ENCODE measurements at regions not wholly inside any gene's neighbourhood (a gene's known extent, or its start where the extent isn't known, plus 50 kb on each side); places are given as distances from the start of the nearest gene placed in this dataset.
"Not testable (repeated sequence)": the region's sequence is repeated elsewhere in the genome, so short reads cannot be mapped to it uniquely, and the experiment has no call there.

GRCh38 chr2:91521944-91522343, 2830.5 kb downstream of the RPIA start:
- DNase-seq (ENCODE audit: low read depth) = not testable (repeated sequence)

GRCh38 chr2:91522877-91523276, 2831.4 kb downstream of the RPIA start:
- not testable (repeated sequence) for DNase-seq (ENCODE audit: low read depth)

- DNase-seq (ENCODE audit: low read depth) = not testable (repeated sequence)
Measured at GRCh38 chr2:91523751-91524150, 2832.3 kb downstream of the RPIA start.

- DNase-seq (ENCODE audit: low read depth) = not testable (repeated sequence)
Measured at GRCh38 chr2:91525587-91525986, 2834.1 kb downstream of the RPIA start.

- not testable (repeated sequence) for DNase-seq (ENCODE audit: low read depth)
Measured at GRCh38 chr2:91526083-91526482, 2834.6 kb downstream of the RPIA start.

- DNase-seq (ENCODE audit: low read depth) = not testable (repeated sequence)
Measured at GRCh38 chr2:91527056-91527455, 2835.6 kb downstream of the RPIA start.

GRCh38 chr2:91527491-91528031, 2836.1 kb downstream of the RPIA start:
- not testable (repeated sequence) for DNase-seq (ENCODE audit: low read depth)

GRCh38 chr2:91528361-91528760, 2836.9 kb downstream of the RPIA start:
- not testable (repeated sequence) for DNase-seq (ENCODE audit: low read depth)

GRCh38 chr2:91536109-91536508, 2844.6 kb downstream of the RPIA start:
- not testable (repeated sequence) for DNase-seq (ENCODE audit: low read depth)

GRCh38 chr2:91536549-91537263, 2845.2 kb downstream of the RPIA start:
- not testable (repeated sequence) for DNase-seq (ENCODE audit: low read depth)

GRCh38 chr2:91549316-91549715, 2857.8 kb downstream of the RPIA start:
- not testable (repeated sequence) for DNase-seq (ENCODE audit: low read depth)

- DNase-seq (ENCODE audit: low read depth) = not testable (repeated sequence)
Measured at GRCh38 chr2:91558234-91558633, 2866.8 kb downstream of the RPIA start.

GRCh38 chr2:91559269-91559668, 2867.8 kb downstream of the RPIA start:
- DNase-seq (ENCODE audit: low read depth) = not testable (repeated sequence)

GRCh38 chr2:91559886-91560614, 2868.6 kb downstream of the RPIA start:
- not testable (repeated sequence) for DNase-seq (ENCODE audit: low read depth)

- DNase-seq (ENCODE audit: low read depth) = not testable (repeated sequence)
Measured at GRCh38 chr2:91562184-91562583, 2870.7 kb downstream of the RPIA start.

GRCh38 chr2:91564700-91565099, 2873.2 kb downstream of the RPIA start:
- DNase-seq (ENCODE audit: low read depth) = not testable (repeated sequence)

GRCh38 chr2:91565689-91566430, 2874.4 kb downstream of the RPIA start:
- not testable (repeated sequence) for DNase-seq (ENCODE audit: low read depth)

- DNase-seq (ENCODE audit: low read depth) = not testable (repeated sequence)
Measured at GRCh38 chr2:91566611-91567010, 2875.1 kb downstream of the RPIA start.

- not testable (repeated sequence) for DNase-seq (ENCODE audit: low read depth)
Measured at GRCh38 chr2:91567546-91568335, 2876.3 kb downstream of the RPIA start.

- DNase-seq (ENCODE audit: low read depth) = not testable (repeated sequence)
Measured at GRCh38 chr2:91568391-91569338, 2877.2 kb downstream of the RPIA start.
